OCI-LY1 (cell line): ENCODE measurements at regions not wholly inside any gene's neighbourhood (a gene's known extent, or its start where the extent isn't known, plus 50 kb on each side); places are given as distances from the start of the nearest gene placed in this dataset.

Experiments
- H2AFZ ChIP-seq: fragments of 200-600 bp; sonication (generic), shearing (Covaris generic); 2 replicates; pipeline ENCODE4 v1.6.0; 2014; ENCODE audit warnings: antibody characterized with exemption, mild to moderate bottlenecking, low read length
- H3F3A ChIP-seq: fragments of 200-600 bp; sonication (generic), shearing (Covaris generic); 2 replicates; pipeline ENCODE4 v1.6.0; 2014; ENCODE audit warnings: mild to moderate bottlenecking, antibody characterized with exemption, low read length, moderate library complexity; ENCODE audit not compliant: insufficient read depth
- H3K27ac ChIP-seq: fragments of 200-600 bp; sonication (generic); 2 replicates; pipeline ENCODE4 v1.5.1; 2014; ENCODE audit warnings: low read length, mixed run types, mild to moderate bottlenecking, low read depth; ENCODE audit not compliant: poor library complexity, severe bottlenecking
- H3K27me3 ChIP-seq: fragments of 200-600 bp; sonication (generic); 2 replicates; pipeline ENCODE4 v1.6.0; 2014; ENCODE audit warnings: antibody characterized with exemption, mild to moderate bottlenecking, low read length, moderate library complexity; ENCODE audit not compliant: insufficient read depth
- H3K36me3 ChIP-seq: fragments of 200-600 bp; sonication (generic); 2 replicates; pipeline ENCODE4 v1.6.1; 2014; ENCODE audit warnings: mild to moderate bottlenecking, antibody characterized with exemption, low read length, moderate library complexity, mixed read lengths; ENCODE audit not compliant: insufficient read depth
- H3K4me1 ChIP-seq: fragments of 200-600 bp; sonication (generic); 2 replicates; pipeline ENCODE4 v1.5.1; 2014; ENCODE audit warnings: mild to moderate bottlenecking, low read length, moderate library complexity; ENCODE audit not compliant: insufficient read depth, severe bottlenecking
- H3K4me2 ChIP-seq: fragments of 200-600 bp; sonication (generic), shearing (Covaris generic); 2 replicates; pipeline ENCODE4 v1.6.1; 2014; ENCODE audit warnings: low read length
- H3K4me3 ChIP-seq: fragments of 200-600 bp; sonication (generic); 2 replicates; pipeline ENCODE4 v1.5.1; 2014; ENCODE audit warnings: low read length, low read depth, mild to moderate bottlenecking, mixed read lengths; ENCODE audit not compliant: poor library complexity, severe bottlenecking
- H3K79me2 ChIP-seq: fragments of 200-600 bp; shearing (Covaris generic); 2 replicates; pipeline ENCODE4 v1.6.1; 2016; ENCODE audit warnings: mixed run types, low read length, mixed read lengths; ENCODE audit not compliant: insufficient read depth
- H3K9ac ChIP-seq: fragments of 200-600 bp; sonication (generic), shearing (Covaris generic); 2 replicates; pipeline ENCODE4 v1.6.1; 2014; ENCODE audit warnings: mild to moderate bottlenecking, low read length, mixed read lengths
- H3K9me2 ChIP-seq: fragments of 200-600 bp; sonication (generic), shearing (Covaris generic); 2 replicates; pipeline ENCODE4 v1.6.1; 2014; ENCODE audit warnings: low read depth, mild to moderate bottlenecking, low read length, mixed read lengths
- H3K9me3 ChIP-seq: fragments of 200-600 bp; shearing (Covaris generic); 2 replicates; pipeline ENCODE4 v1.6.1; 2014; ENCODE audit warnings: low read length, mixed read lengths
- H4K20me1 ChIP-seq: fragments of 200-600 bp; sonication (generic), shearing (Covaris generic); 2 replicates; pipeline ENCODE4 v1.6.0; 2016; ENCODE audit warnings: mild to moderate bottlenecking, low read length; ENCODE audit not compliant: insufficient read depth
- CTCF ChIP-seq: fragments of 200-600 bp; sonication (generic), shearing (Covaris generic); IDR thresholded peaks from 2 replicates; pipeline ENCODE4 v1.5.1; 2017; ENCODE audit warnings: mild to moderate bottlenecking, antibody characterized with exemption, low read length, moderate library complexity, mixed read lengths
- EZH2 ChIP-seq: fragments of 200-600 bp; sonication (generic), shearing (Covaris generic); IDR thresholded peaks from 2 replicates; pipeline ENCODE4 v1.8.0; 2017; ENCODE audit warnings: borderline replicate concordance, mixed run types, mild to moderate bottlenecking, antibody characterized with exemption, low read length, moderate library complexity, mixed read lengths

- H4K20me1 ChIP-seq: no peaks in the 10 kb centered on the region
- no peaks in the 10 kb centered on the region for H3K9me3 ChIP-seq
- H3K4me1 ChIP-seq: no peaks in the 10 kb centered on the region
- no peak overlapping the region for H3K27ac ChIP-seq
- H3K9me2 ChIP-seq: no peaks in the 10 kb centered on the region
- H3F3A ChIP-seq: no peaks in the 10 kb centered on the region
- no peak overlapping the region for H3K4me2 ChIP-seq
- no peak for TF ChIP-seq CTCF
- TF ChIP-seq EZH2: no peak
- no peaks in the 10 kb centered on the region for H3K79me2 ChIP-seq
- H3K9ac ChIP-seq: no peak overlapping the region
- H3K4me3 ChIP-seq: no peak overlapping the region
- no peak overlapping the region for H2AFZ ChIP-seq
- no peaks in the 10 kb centered on the region for H3K36me3 ChIP-seq
- H3K27me3 ChIP-seq: no peaks in the 10 kb centered on the region
Observed at GRCh38 chr1:239806897-239807296, 284.8 kb upstream of the FMN2 start.

GRCh38 chr1:239807361-239807760 lies 284.3 kb upstream of the FMN2 start:
- H3F3A ChIP-seq: no peaks in the 10 kb centered on the region
- H3K9ac ChIP-seq: no peak overlapping the region
- no peak overlapping the region for H3K27ac ChIP-seq
- no peaks in the 10 kb centered on the region for H4K20me1 ChIP-seq
- no peaks in the 10 kb centered on the region for H3K9me2 ChIP-seq
- H2AFZ ChIP-seq: no peak overlapping the region
- TF ChIP-seq CTCF (no peak), EZH2 (no peak)
- no peaks in the 10 kb centered on the region for H3K4me1 ChIP-seq
- no peaks in the 10 kb centered on the region for H3K27me3 ChIP-seq
- H3K4me3 ChIP-seq: no peak overlapping the region
- H3K36me3 ChIP-seq: no peaks in the 10 kb centered on the region
- no peak overlapping the region for H3K4me2 ChIP-seq
- no peaks in the 10 kb centered on the region for H3K9me3 ChIP-seq
- H3K79me2 ChIP-seq: no peaks in the 10 kb centered on the region

- H3K27ac ChIP-seq: no peak overlapping the region
- no peak overlapping the region for H3K9ac ChIP-seq
- no peaks in the 10 kb centered on the region for H3K36me3 ChIP-seq
- no peaks in the 10 kb centered on the region for H3K4me1 ChIP-seq
- no peak overlapping the region for H3K4me3 ChIP-seq
- H3F3A ChIP-seq: no peaks in the 10 kb centered on the region
- no peaks in the 10 kb centered on the region for H3K79me2 ChIP-seq
- no peak overlapping the region for H3K4me2 ChIP-seq
- no peaks in the 10 kb centered on the region for H3K9me3 ChIP-seq
- no peaks in the 10 kb centered on the region for H3K9me2 ChIP-seq
- no peaks in the 10 kb centered on the region for H3K27me3 ChIP-seq
- H2AFZ ChIP-seq: no peak overlapping the region
- H4K20me1 ChIP-seq: no peaks in the 10 kb centered on the region
- TF ChIP-seq EZH2: no peak
- no peak for TF ChIP-seq CTCF
Observed at GRCh38 chr1:239810061-239810481, 281.6 kb upstream of the FMN2 start.
